ENCODE measurements at regions not wholly inside any gene's neighbourhood (a gene's known extent, or its start where the extent isn't known, plus 50 kb on each side); places are given as distances from the start of the nearest gene placed in this dataset.

- no peak for DNase-seq
- H3K27me3 Mint-ChIP-seq, result peaks cover 14% of the 10 kb centered on the region
- no peaks in the 10 kb centered on the region for H3K36me3 Mint-ChIP-seq
- no peak for ATAC-seq
- H3K9me3 Mint-ChIP-seq (ENCODE audit: low read depth), result no peaks in the 10 kb centered on the region
- CTCF ChIA-PET, result no interaction called here
- H3K27ac Mint-ChIP-seq, result no peak overlapping the region
- peaks cover 15% of the 10 kb centered on the region for H3K4me1 Mint-ChIP-seq
- no peak overlapping the region for H3K4me3 Mint-ChIP-seq
Measured at GRCh38 chr18:24656551-24657443, 196.4 kb downstream of the HRH4 start.

- Mint-ChIP-seq H3K4me3 (no peak overlapping the region), H3K4me1 (peaks cover 15% of the 10 kb centered on the region), H3K9me3 (ENCODE audit: low read depth) (no peaks in the 10 kb centered on the region), H3K36me3 (no peaks in the 10 kb centered on the region), H3K27me3 (peaks cover 20% of the 10 kb centered on the region), H3K27ac (no peak overlapping the region)
- ATAC-seq, result no peak
- CTCF ChIA-PET, result no interaction called here
- DNase-seq, result no peak
Measured at GRCh38 chr18:24657444-24657842, 197.0 kb downstream of the HRH4 start.

- H3K9me3 Mint-ChIP-seq (ENCODE audit: low read depth), result no peaks in the 10 kb centered on the region
- no peak for DNase-seq
- peaks cover 26% of the 10 kb centered on the region for H3K27me3 Mint-ChIP-seq
- H3K4me3 Mint-ChIP-seq, result no peak overlapping the region
- H3K36me3 Mint-ChIP-seq, result no peaks in the 10 kb centered on the region
- ATAC-seq, result no peak
- peaks cover 15% of the 10 kb centered on the region for H3K4me1 Mint-ChIP-seq
- CTCF ChIA-PET, result interaction anchor here (0.7 kb wide), 1 partner anchor 20 kb away, joined by 3 read pairs; no protein-coding TSS in a partner anchor
- no peak overlapping the region for H3K27ac Mint-ChIP-seq
Measured at GRCh38 chr18:24658302-24658701, 197.9 kb downstream of the HRH4 start.

- H3K4me1 Mint-ChIP-seq, result peaks cover 15% of the 10 kb centered on the region
- CTCF ChIA-PET, result no interaction called here
- H3K4me3 Mint-ChIP-seq, result peak overlapping the region; percentile 73
- H3K36me3 Mint-ChIP-seq, result no peaks in the 10 kb centered on the region
- peak overlapping the region; percentile 54 for H3K27ac Mint-ChIP-seq
- peak; percentile 58 for DNase-seq
- ATAC-seq, result peak; percentile 61
- peaks cover 26% of the 10 kb centered on the region for H3K27me3 Mint-ChIP-seq
- no peaks in the 10 kb centered on the region for H3K9me3 Mint-ChIP-seq (ENCODE audit: low read depth)
Measured at GRCh38 chr18:24659827-24660720, 199.6 kb downstream of the HRH4 start.

GRCh38 chr18:24660956-24661355 lies 200.5 kb downstream of the HRH4 start:
- CTCF ChIA-PET, result no interaction called here
- H3K27ac Mint-ChIP-seq, result no peak overlapping the region
- ATAC-seq, result no peak
- peaks cover 26% of the 10 kb centered on the region for H3K27me3 Mint-ChIP-seq
- no peaks in the 10 kb centered on the region for H3K36me3 Mint-ChIP-seq
- no peak overlapping the region for H3K4me3 Mint-ChIP-seq
- H3K4me1 Mint-ChIP-seq, result peaks cover 15% of the 10 kb centered on the region
- H3K9me3 Mint-ChIP-seq (ENCODE audit: low read depth), result no peaks in the 10 kb centered on the region
- no peak for DNase-seq

- Mint-ChIP-seq H3K27me3 (peaks cover 26% of the 10 kb centered on the region), H3K9me3 (ENCODE audit: low read depth) (no peaks in the 10 kb centered on the region), H3K4me1 (peaks cover 15% of the 10 kb centered on the region), H3K4me3 (no peak overlapping the region), H3K36me3 (no peaks in the 10 kb centered on the region), H3K27ac (no peak overlapping the region)
- CTCF ChIA-PET, result no interaction called here
- ATAC-seq (no peak), DNase-seq (no peak)
Measured at GRCh38 chr18:24662412-24662821, 202.0 kb downstream of the HRH4 start.

DNA sequence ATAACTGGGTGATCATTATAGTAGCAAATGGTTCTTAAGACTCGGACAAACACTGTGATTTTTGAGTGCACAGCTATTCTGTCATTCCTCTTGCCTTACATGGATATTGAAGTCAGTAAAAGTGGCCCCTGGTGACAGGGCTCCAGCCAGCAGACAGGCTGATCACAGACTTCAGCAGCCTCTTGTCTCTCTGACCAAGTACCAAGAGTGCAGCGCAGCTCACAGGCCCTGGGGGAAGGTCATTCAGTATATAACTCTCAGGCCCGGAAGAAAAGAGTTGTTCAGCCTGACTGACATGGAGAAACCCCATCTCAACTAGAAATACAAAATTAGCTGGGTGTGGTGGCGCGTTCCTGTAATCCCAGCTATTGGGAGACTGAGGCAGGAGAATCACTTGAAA lies 202.6 kb downstream of the HRH4 start:
- H3K4me1 Mint-ChIP-seq, result peaks cover 15% of the 10 kb centered on the region
- H3K36me3 Mint-ChIP-seq, result no peaks in the 10 kb centered on the region
- H3K4me3 Mint-ChIP-seq, result no peak overlapping the region
- CTCF ChIA-PET, result no interaction called here
- DNase-seq (no peak), ATAC-seq (no peak)
- no peaks in the 10 kb centered on the region for H3K9me3 Mint-ChIP-seq (ENCODE audit: low read depth)
- peaks cover 31% of the 10 kb centered on the region for H3K27me3 Mint-ChIP-seq
- H3K27ac Mint-ChIP-seq, result no peak overlapping the region

- Mint-ChIP-seq H3K9me3 (ENCODE audit: low read depth) (no peaks in the 10 kb centered on the region), H3K27ac (no peak overlapping the region), H3K27me3 (peaks cover 10% of the 10 kb centered on the region), H3K4me3 (no peak overlapping the region), H3K4me1 (no peaks in the 10 kb centered on the region), H3K36me3 (no peaks in the 10 kb centered on the region)
- ATAC-seq, result no peak
- DNase-seq, result no peak
- CTCF ChIA-PET, result no interaction called here
Measured at GRCh38 chr18:24669015-24669414, 208.6 kb downstream of the HRH4 start.

- no peak overlapping the region for H3K27ac Mint-ChIP-seq
- no peak for ATAC-seq
- H3K36me3 Mint-ChIP-seq, result no peaks in the 10 kb centered on the region
- no peaks in the 10 kb centered on the region for H3K4me1 Mint-ChIP-seq
- DNase-seq, result no peak
- no peak overlapping the region for H3K4me3 Mint-ChIP-seq
- H3K9me3 Mint-ChIP-seq (ENCODE audit: low read depth), result no peaks in the 10 kb centered on the region
- CTCF ChIA-PET, result no interaction called here
- peaks cover 10% of the 10 kb centered on the region for H3K27me3 Mint-ChIP-seq
Measured at GRCh38 chr18:24669502-24669901, 209.1 kb downstream of the HRH4 start.

- Mint-ChIP-seq H3K27me3 (peaks cover 9% of the 10 kb centered on the region), H3K9me3 (ENCODE audit: low read depth) (no peaks in the 10 kb centered on the region), H3K36me3 (no peaks in the 10 kb centered on the region), H3K4me1 (no peaks in the 10 kb centered on the region), H3K27ac (no peak overlapping the region), H3K4me3 (no peak overlapping the region)
- ATAC-seq, result no peak
- CTCF ChIA-PET, result interaction anchor here (0.8 kb wide), 1 partner anchor 314 kb away, joined by 3 read pairs; no protein-coding TSS in a partner anchor
- no peak for DNase-seq
Measured at GRCh38 chr18:24672165-24672941, 211.9 kb downstream of the HRH4 start.

- Mint-ChIP-seq H3K4me1 (no peaks in the 10 kb centered on the region), H3K27ac (no peak overlapping the region), H3K36me3 (no peaks in the 10 kb centered on the region), H3K9me3 (ENCODE audit: low read depth) (no peaks in the 10 kb centered on the region), H3K27me3 (no peaks in the 10 kb centered on the region), H3K4me3 (no peak overlapping the region)
- CTCF ChIA-PET, result no interaction called here
- no peak for ATAC-seq
- no peak for DNase-seq
Measured at GRCh38 chr18:24674200-24674599, 213.8 kb downstream of the HRH4 start.

DNA sequence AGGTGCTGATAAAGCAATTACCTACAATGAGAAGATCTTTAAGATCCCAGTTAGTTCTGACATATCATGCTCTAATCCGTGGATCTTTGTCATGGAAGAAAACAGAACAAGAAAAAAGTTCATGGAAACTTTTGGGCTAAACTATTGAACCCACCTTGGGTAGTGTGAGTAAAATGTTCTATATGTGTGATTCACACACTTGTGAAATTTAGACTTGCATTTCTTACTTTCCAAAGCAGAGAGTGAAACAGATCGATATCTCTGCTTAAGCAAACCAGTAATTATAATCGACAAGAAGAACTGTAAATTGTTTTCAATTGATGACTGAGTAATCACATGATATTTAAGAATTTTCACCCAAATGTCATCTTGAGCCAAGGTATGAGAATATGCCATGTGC lies 214.2 kb downstream of the HRH4 start:
- Mint-ChIP-seq H3K27me3 (no peaks in the 10 kb centered on the region), H3K36me3 (no peaks in the 10 kb centered on the region), H3K27ac (no peak overlapping the region), H3K4me1 (no peaks in the 10 kb centered on the region), H3K4me3 (no peak overlapping the region), H3K9me3 (ENCODE audit: low read depth) (no peaks in the 10 kb centered on the region)
- CTCF ChIA-PET, result no interaction called here
- ATAC-seq (no peak), DNase-seq (no peak)

- Mint-ChIP-seq H3K36me3 (no peaks in the 10 kb centered on the region), H3K4me3 (no peak overlapping the region), H3K27ac (no peak overlapping the region), H3K27me3 (peaks cover 2% of the 10 kb centered on the region), H3K4me1 (no peaks in the 10 kb centered on the region), H3K9me3 (ENCODE audit: low read depth) (no peaks in the 10 kb centered on the region)
- no peak for DNase-seq
- CTCF ChIA-PET, result no interaction called here
- ATAC-seq, result no peak
Measured at GRCh38 chr18:24677011-24677410, 216.6 kb downstream of the HRH4 start.

All from activated CD8-positive, alpha-beta memory T cell treated with anti-CD3 and anti-CD28 coated beads, Interleukin-2, amount 10 ng/mL, durations not matched to agents 7 days and 5 days (primary cell).